ENCODE measurements at regions not wholly inside any gene's neighbourhood (a gene's known extent, or its start where the extent isn't known, plus 50 kb on each side); places are given as distances from the start of the nearest gene placed in this dataset.
A peak's percentile ranks its signal among the peaks of the same experiment; 100 is the strongest.
"Not testable (repeated sequence)": the region's sequence is repeated elsewhere in the genome, so short reads cannot be mapped to it uniquely, and the experiment has no call there.

- H3K36me3 Mint-ChIP-seq (ENCODE audit: insufficient read depth), result peaks cover 25% of the 10 kb centered on the region
- H3K4me3 Mint-ChIP-seq, result peak overlapping the region; percentile 86 to 90
- H3K27ac Mint-ChIP-seq, result peak overlapping the region; percentile 81 to 92
- ATAC-seq (replicated peaks) (peak; percentile 85), DNase-seq (peak; percentile 36 to 59 (median 38))
- peaks cover 27 to 36% of the 10 kb centered on the region in 2 donors for H3K4me1 Mint-ChIP-seq (ENCODE audit: low read depth in 2 of 2)
- H3K9me3 Mint-ChIP-seq, result no peaks in the 10 kb centered on the region
- H3K27me3 Mint-ChIP-seq, result no peaks in the 10 kb centered on the region
These were observed 96.5 kb downstream of the HFE start for GRCh38 chr6:26183581-26184366.

- DNase-seq, result no peak
- Mint-ChIP-seq H3K27ac (peak overlapping the region; percentile 81 to 92), H3K9me3 (no peaks in the 10 kb centered on the region), H3K4me3 (peak overlapping the region; percentile 86 to 90), H3K4me1 (ENCODE audit: low read depth in 2 of 2) (peaks cover 27 to 40% of the 10 kb centered on the region in 2 donors), H3K27me3 (no peaks in the 10 kb centered on the region), H3K36me3 (ENCODE audit: insufficient read depth) (peaks cover 29% of the 10 kb centered on the region)
- ATAC-seq (replicated peaks), result no peak
These were observed 97.2 kb downstream of the HFE start for GRCh38 chr6:26184367-26184891.

GRCh38 chr6:26185004-26185403 is 97.8 kb downstream of the HFE start:
- no peaks in the 10 kb centered on the region for H3K27me3 Mint-ChIP-seq
- H3K36me3 Mint-ChIP-seq (ENCODE audit: insufficient read depth), result peaks cover 34% of the 10 kb centered on the region
- H3K9me3 Mint-ChIP-seq, result no peaks in the 10 kb centered on the region
- H3K4me3 Mint-ChIP-seq, result no peak overlapping the region
- DNase-seq (no peak), ATAC-seq (replicated peaks) (no peak)
- peaks cover 27 to 40% of the 10 kb centered on the region in 2 donors for H3K4me1 Mint-ChIP-seq (ENCODE audit: low read depth in 2 of 2)
- no peak overlapping the region for H3K27ac Mint-ChIP-seq

DNA sequence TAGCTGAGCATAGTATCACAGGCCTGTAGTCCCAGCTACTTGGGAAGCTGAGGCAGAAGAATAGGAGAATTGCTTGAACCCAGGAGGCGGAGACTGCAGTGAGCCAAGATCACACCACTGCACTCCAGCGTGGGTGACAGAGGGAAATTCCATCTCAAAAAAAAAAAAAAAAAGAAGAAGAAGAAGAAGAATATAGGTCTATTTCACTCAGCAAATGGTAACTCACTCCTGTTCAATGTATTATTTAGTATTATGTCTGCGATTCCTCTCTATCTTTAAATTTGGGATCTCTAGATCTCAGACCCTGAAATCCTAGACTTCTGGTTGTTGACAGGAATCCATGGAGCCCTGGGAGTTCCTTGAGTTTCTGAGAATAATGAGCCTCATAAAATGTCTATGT is 98.6 kb downstream of the HFE start:
- H3K4me1 Mint-ChIP-seq (ENCODE audit: low read depth in 2 of 2), result peaks cover 23 to 35% of the 10 kb centered on the region in 2 donors
- H3K27me3 Mint-ChIP-seq, result no peaks in the 10 kb centered on the region
- H3K27ac Mint-ChIP-seq, result no peak overlapping the region
- no peaks in the 10 kb centered on the region for H3K9me3 Mint-ChIP-seq
- H3K36me3 Mint-ChIP-seq (ENCODE audit: insufficient read depth), result peaks cover 29% of the 10 kb centered on the region
- no peak for ATAC-seq (replicated peaks)
- H3K4me3 Mint-ChIP-seq, result no peak overlapping the region
- DNase-seq, result no peak

DNA sequence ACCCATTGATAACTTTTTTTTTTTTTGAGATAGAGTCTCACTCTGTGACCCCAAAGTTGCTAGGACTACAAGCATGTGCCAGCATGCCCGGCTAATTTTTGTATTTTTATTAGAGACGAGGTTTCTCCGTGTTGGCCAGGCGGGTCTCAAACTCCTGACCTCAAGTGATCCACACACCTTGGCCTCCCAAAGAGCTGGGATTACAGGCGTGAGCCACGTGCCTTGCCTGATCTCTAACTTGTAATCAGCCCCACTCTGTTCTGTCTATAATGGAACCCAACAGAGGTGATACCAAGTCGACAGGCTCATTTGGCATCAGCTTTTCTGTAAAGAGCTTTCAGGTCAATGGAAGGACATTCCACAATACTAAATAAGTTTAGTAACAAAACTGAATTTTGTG is 99.4 kb downstream of the HFE start:
- Mint-ChIP-seq H3K36me3 (ENCODE audit: insufficient read depth) (peaks cover 29% of the 10 kb centered on the region), H3K4me3 (no peak overlapping the region), H3K27me3 (no peaks in the 10 kb centered on the region), H3K9me3 (no peaks in the 10 kb centered on the region), H3K4me1 (ENCODE audit: low read depth in 2 of 2) (peaks cover 19 to 30% of the 10 kb centered on the region in 2 donors), H3K27ac (no peak overlapping the region)
- ATAC-seq (replicated peaks) (no peak), DNase-seq (no peak)

GRCh38 chr6:26187292-26187691 is 100.1 kb downstream of the HFE start:
- Mint-ChIP-seq H3K9me3 (no peaks in the 10 kb centered on the region), H3K36me3 (ENCODE audit: insufficient read depth) (peaks cover 29% of the 10 kb centered on the region), H3K4me3 (no peak overlapping the region), H3K27ac (no peak overlapping the region), H3K27me3 (no peaks in the 10 kb centered on the region), H3K4me1 (ENCODE audit: low read depth in 2 of 2) (peaks cover 19 to 30% of the 10 kb centered on the region in 2 donors)
- DNase-seq (no peak), ATAC-seq (replicated peaks) (no peak)

DNA sequence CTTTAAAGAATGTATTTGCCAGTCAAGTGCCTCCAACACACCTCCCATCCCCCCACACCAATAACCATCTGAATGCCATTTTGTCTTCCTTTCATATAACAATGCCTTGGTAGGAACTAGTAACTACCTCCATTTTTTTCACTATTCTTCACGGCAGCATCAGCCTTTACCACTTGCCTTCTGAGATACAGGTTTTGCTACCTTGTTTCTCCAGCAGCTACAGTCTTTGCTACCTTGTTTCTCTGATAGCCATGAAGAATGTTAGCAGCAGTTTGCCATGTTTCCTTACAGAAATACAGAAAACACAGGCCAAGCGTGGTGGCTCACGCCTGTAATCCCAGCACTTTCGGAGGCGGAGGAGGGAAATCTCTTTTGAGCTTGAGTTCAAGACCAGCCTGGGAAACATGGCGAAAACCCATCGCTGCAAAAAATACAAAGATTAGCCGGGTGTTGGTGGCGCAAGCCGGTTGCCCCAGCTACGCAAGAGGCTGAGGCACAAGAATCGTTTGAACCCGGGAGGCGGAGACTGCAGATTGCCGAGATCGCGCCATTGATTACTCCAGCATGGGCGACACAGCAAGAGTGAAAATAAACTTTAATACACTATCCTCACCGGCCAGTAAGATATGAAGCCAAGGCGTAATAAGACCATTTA is 100.9 kb downstream of the HFE start:
- no peaks in the 10 kb centered on the region for H3K9me3 Mint-ChIP-seq
- peak in 1 of 3 experiments; percentile 28 for DNase-seq
- peaks cover 18 to 29% of the 10 kb centered on the region in 2 donors for H3K4me1 Mint-ChIP-seq (ENCODE audit: low read depth in 2 of 2)
- peaks cover 28% of the 10 kb centered on the region for H3K36me3 Mint-ChIP-seq (ENCODE audit: insufficient read depth)
- peak overlapping the region; percentile 90 to 91 for H3K4me3 Mint-ChIP-seq
- no peaks in the 10 kb centered on the region for H3K27me3 Mint-ChIP-seq
- peak; percentile 23 for ATAC-seq (replicated peaks)
- H3K27ac Mint-ChIP-seq, result peak overlapping the region; percentile 94 to 96

DNA sequence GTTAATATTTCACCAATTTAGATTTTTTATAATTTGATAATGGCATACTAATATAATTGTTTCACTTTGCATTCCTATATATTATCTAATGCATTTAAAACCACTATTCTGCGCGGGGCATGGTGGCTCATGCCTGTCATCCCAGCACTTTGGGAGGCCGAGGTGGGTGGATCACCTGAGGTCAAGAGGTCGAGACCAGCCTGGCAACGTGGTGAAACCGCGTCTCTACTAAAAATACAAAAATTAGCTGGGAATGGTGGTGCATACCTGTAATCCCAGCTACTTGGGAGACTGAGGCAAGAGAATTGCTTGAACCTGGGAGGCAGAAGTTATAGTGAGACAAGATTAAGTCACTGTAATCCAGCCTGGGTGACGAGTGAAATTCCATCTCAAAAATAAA is 104.3 kb downstream of the HFE start:
- H3K27ac Mint-ChIP-seq; DNase-seq; H3K4me3 Mint-ChIP-seq; H3K9me3 Mint-ChIP-seq; H3K27me3 Mint-ChIP-seq; ATAC-seq (replicated peaks): not testable (repeated sequence)
- Mint-ChIP-seq H3K4me1 (ENCODE audit: low read depth in 2 of 2) (peaks cover 22 to 28% of the 10 kb centered on the region in 2 donors), H3K36me3 (ENCODE audit: insufficient read depth) (peaks cover 33% of the 10 kb centered on the region)

DNA sequence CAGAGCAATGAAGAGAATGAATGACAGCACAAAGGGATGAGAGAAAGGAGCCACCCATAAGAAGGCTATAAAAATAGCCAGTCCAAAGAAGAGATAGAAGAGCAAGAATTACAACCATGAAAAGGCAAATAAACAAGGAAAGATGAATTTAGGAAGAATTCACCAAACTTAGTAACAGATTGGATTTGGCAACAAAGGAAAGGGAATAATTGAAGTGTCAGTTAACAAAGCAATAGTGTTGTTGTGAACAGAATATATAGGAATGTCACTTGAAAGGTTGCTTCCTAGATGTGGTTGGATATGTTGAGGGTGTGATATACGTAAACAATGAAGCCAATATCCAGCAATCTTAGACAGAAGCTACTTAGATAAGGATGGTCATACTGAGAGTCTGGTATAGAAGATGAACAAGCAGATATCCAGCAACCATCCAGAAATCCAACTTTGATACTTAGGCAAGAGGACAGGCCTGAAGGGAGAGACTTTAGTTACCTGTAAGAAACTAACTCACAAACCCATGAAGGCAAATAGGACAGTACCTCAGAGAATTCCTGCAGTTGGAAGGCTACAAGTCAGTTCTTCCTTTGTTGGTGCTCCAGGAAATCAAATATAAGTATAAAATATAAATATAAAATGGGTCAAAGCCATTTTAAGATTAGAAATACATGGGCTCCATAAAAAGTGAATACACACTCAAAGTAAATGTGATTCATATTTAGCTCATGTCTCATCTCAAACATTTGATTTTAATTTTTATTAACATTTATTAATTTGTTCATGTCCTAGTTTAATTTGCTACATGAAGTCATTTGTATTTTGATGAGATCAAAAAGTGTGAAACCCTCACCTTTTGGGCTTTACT is 106.5 kb downstream of the HFE start:
- H3K4me1 Mint-ChIP-seq (ENCODE audit: low read depth in 2 of 2), result peaks cover 19 to 26% of the 10 kb centered on the region in 2 donors
- H3K36me3 Mint-ChIP-seq (ENCODE audit: insufficient read depth), result peaks cover 46% of the 10 kb centered on the region
- no peak overlapping the region for H3K4me3 Mint-ChIP-seq
- ATAC-seq (replicated peaks), result no peak
- DNase-seq, result no peak
- no peaks in the 10 kb centered on the region for H3K27me3 Mint-ChIP-seq
- H3K27ac Mint-ChIP-seq, result no peak overlapping the region
- no peaks in the 10 kb centered on the region for H3K9me3 Mint-ChIP-seq

- H3K9me3 Mint-ChIP-seq, result no peaks in the 10 kb centered on the region
- H3K36me3 Mint-ChIP-seq (ENCODE audit: insufficient read depth), result peaks cover 47% of the 10 kb centered on the region
- DNase-seq, result no peak
- peak overlapping the region in 1 of 2 donors; percentile 98 for H3K4me3 Mint-ChIP-seq
- H3K4me1 Mint-ChIP-seq (ENCODE audit: low read depth in 2 of 2), result peaks cover 20 to 27% of the 10 kb centered on the region in 2 donors
- H3K27ac Mint-ChIP-seq, result peak overlapping the region; percentile 98 to 99
- no peak for ATAC-seq (replicated peaks)
- no peaks in the 10 kb centered on the region for H3K27me3 Mint-ChIP-seq
These were observed 107.1 kb downstream of the HFE start for GRCh38 chr6:26194329-26194701.

- no peak for DNase-seq
- H3K27me3 Mint-ChIP-seq, result no peaks in the 10 kb centered on the region
- no peak for ATAC-seq (replicated peaks)
- peaks cover 26 to 33% of the 10 kb centered on the region in 2 donors for H3K4me1 Mint-ChIP-seq (ENCODE audit: low read depth in 2 of 2)
- peaks cover 48% of the 10 kb centered on the region for H3K36me3 Mint-ChIP-seq (ENCODE audit: insufficient read depth)
- H3K27ac Mint-ChIP-seq, result peak overlapping the region; percentile 98 to 99
- peak overlapping the region; percentile 97 to 98 for H3K4me3 Mint-ChIP-seq
- no peaks in the 10 kb centered on the region for H3K9me3 Mint-ChIP-seq
These were observed 107.7 kb downstream of the HFE start for GRCh38 chr6:26194816-26195375.

GRCh38 chr6:26195376-26195923 is 108.2 kb downstream of the HFE start:
- DNase-seq (peak; percentile 67 to 77 (median 73)), ATAC-seq (replicated peaks) (peak; percentile 57)
- Mint-ChIP-seq H3K36me3 (ENCODE audit: insufficient read depth) (peaks cover 49% of the 10 kb centered on the region), H3K27me3 (no peaks in the 10 kb centered on the region), H3K4me1 (ENCODE audit: low read depth in 2 of 2) (peaks cover 27 to 34% of the 10 kb centered on the region in 2 donors), H3K4me3 (peak overlapping the region; percentile 97 to 98), H3K9me3 (no peaks in the 10 kb centered on the region), H3K27ac (peak overlapping the region; percentile 98 to 99)

Data from effector memory CD8-positive, alpha-beta T cell (primary cell).